Stimulated activated CD8-positive, alpha-beta memory T cell treated with anti-CD3 and anti-CD28 coated beads, Interleukin-7, amount 100 ng/mL, for 48 hours (primary cell): ENCODE measurements at regions not wholly inside any gene's neighbourhood (a gene's known extent, or its start where the extent isn't known, plus 50 kb on each side); places are given as distances from the start of the nearest gene placed in this dataset.

ENCODE experiments used
- DNase-seq, 2 donors: peaks; one replicate each; pipeline ENCODE4 v3.0.0-alpha.2; 2020; ENCODE audit warnings: low read depth in 1 of 2; ENCODE audit errors: extremely low read depth in 1 of 2

DNA sequence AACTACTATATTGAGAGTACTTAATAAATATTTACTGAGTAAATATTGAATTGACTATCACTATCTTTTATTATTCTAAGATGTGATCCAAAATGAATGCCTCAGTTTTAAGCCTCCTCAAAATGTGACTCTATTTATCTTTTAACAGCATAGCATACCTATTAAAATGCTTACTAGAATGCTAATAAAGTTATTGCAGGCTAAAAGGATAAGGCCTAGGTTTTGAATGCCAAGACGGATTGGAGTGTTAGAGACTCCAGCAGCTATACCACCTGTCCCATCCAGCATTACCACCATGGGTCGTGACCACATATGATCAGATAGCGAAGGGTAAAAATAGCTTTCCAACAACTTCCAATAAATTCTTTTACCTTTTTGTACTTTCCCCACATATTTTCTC, 64.7 kb upstream of the MYRIP start:
- no peak for DNase-seq

DNA sequence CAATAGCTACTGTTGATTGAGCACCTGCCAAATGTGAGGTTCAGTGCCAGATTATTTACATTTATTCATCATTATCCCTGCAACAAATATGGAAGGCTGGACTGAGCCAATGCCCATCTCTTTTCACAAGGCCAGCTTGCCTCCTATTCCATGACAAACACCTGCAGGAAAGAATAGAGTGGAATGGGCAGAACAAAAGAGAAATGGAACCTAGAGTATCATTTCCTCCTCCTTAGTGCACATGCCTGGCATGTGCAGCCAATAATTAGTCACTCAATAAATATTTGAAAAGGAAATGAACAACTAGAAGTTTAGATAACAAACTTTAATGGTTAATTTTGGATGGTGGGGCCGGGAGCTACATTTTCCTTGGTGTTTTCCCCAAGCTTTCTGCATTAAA, 61.4 kb upstream of the MYRIP start:
- no peak for DNase-seq

DNA sequence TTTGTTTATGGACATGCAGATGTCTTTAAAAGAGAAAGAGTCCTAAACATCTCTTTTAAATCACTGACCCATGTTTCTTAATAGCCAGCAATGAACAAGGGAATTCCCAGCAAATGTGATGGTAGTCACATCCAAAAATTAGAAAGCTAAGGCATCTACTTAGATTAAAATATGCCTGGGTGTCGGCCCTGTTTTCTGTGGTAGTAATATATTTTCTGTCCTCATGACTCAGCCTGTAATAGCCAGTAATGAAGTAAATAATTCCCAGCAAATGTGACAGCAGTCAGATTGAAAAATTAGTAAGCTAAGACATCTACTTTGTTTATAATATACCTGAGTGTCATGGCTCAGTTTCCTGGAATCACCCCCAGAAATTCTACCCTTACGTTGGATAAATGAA, 60.6 kb upstream of the MYRIP start:
- DNase-seq, result no peak

DNA sequence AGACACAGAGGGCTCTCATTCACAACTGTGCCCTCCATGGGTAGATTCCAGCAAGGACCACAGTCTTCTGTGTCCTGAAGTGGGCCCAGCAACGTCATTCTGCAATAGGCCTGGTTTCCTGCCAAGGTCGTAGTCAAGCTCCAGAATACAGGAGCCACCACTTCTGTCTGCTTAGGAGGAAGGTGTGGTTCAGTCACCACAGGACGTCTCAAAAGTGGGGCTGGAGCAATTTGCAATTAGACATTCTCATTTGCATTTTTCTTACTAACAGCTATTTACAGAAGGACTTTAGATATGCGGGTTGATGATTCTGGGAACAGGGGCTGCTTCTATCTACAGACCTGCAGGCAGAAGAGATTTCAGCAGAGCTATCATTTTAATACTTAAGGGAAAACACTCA, 58.7 kb upstream of the MYRIP start:
- no peak for DNase-seq

DNA sequence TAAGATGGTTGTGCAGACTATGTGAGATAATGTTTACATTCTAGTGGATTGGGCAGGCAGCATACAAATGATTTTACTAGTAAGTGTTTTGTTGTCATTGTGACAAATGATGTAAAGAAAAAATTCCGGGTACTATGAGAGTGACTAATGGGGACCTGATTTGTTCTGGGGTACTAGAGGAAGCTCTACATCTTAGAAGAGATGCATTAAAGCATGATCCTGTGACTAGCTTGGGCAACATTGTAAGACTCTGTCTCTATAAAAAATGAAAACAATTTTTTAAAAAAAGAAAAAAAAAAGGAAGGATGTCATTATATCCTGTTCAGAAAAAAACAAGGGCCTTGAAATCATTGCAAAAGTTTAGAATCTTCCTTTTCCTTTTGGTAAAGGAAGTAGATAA, 58.1 kb upstream of the MYRIP start:
- no peak for DNase-seq

DNA sequence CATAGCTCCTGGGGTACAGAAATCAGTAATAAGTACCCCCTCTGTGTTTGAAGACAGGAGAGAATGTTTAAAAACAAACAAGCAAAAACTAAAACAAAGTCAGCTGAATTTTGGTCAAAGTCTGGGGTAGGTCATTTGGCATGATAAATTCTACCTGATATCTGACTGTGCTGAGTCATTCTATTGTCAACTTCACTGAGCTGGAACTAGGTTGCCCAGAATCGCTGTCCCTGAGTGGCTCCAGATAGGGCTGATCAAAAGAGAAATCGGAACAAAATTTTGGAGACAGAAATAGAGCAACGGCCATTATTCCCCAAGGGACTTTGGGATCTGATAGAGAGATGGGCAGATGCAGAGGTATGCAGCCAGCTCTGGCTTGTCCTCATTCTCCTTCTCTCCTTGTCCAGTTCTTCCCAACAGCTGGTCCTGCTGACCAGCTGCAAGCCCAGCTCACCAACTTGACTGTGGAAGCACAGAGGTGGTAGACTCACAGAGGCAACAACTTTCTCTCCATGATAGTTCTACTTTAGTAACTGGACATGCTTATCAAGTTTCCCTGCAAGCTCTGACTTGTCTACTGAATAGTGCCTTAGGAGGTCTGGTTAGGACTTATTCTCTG, 57.3 kb upstream of the MYRIP start:
- DNase-seq, result no peak

DNA sequence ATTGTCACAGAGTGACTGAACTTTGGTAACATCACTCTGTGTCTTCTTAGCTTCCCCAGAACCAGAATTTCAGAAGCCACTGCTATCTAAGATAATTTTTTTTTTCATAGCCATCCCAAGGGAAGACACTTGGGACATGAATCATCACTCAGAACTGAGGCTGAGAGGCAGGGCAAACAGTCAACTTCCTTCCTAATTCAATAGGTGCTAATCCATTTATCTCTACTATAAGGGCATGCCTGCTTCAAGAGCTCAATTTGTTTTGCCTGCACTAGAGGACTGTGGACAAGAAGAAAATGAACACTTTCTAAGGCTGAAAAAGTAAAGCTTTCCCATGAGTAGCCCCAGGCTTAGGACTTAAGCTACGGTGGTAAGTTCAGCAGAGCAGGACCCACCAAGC, 56.7 kb upstream of the MYRIP start:
- no peak for DNase-seq

DNA sequence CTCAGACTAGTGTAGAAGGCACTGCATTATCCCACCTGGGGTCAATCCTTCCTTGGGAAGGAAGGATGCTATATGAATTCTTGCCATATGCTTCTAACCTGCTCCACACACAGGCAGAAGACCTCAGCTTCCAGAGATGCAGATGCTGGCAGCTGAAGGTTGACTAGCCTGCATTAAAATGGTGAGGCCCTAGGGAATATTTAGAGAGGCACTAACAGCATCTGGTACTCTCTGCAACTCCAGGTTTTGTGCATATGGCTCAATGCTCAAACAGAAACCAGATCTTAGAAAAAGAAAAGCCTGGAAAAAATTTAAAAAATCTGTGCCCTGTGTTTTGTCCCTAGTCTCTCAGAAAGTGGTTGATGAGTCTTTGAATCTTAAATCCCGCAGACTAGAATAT, 56.0 kb upstream of the MYRIP start:
- no peak for DNase-seq

GRCh38 chr3:39754549-39754948, 54.9 kb upstream of the MYRIP start:
- DNase-seq, result no peak

- DNase-seq, result no peak
These were observed 54.3 kb upstream of the MYRIP start for GRCh38 chr3:39755100-39755499.

DNA sequence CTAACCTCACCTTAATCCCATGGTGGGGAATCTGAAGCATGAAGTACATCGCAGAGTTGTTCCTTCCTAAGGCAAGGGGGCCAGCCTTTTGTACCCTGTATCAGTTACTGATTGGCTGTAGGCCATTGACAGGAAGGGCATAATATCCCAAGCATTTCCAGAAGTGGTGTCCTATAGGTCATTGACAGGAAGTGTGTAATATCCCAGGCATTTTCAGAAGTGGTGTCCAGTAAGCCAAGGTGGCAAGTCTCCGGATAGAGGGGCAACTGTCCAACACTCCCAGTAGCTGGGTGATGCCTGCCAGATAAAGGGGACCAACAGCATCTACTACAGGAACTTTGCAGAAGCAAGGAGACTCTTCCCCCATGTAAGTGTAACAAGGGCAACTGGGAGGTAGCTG, 52.1 kb upstream of the MYRIP start:
- no peak for DNase-seq
